GM21367 (cell line): ENCODE measurements at regions not wholly inside any gene's neighbourhood (a gene's known extent, or its start where the extent isn't known, plus 50 kb on each side); places are given as distances from the start of the nearest gene placed in this dataset.
"Not testable (repeated sequence)": the region's sequence is repeated elsewhere in the genome, so short reads cannot be mapped to it uniquely, and the experiment has no call there.

Source experiments
- ATAC-seq: cut with Tn5 transposase; IDR thresholded peaks from one replicate; pipeline ENCODE4 v1.9.1; 2021; ENCODE audit not compliant: unreplicated experiment

GRCh38 chr14:65959563-65960024 is 526.6 kb upstream of the CCDC196 start:
- ATAC-seq, result no peak

DNA sequence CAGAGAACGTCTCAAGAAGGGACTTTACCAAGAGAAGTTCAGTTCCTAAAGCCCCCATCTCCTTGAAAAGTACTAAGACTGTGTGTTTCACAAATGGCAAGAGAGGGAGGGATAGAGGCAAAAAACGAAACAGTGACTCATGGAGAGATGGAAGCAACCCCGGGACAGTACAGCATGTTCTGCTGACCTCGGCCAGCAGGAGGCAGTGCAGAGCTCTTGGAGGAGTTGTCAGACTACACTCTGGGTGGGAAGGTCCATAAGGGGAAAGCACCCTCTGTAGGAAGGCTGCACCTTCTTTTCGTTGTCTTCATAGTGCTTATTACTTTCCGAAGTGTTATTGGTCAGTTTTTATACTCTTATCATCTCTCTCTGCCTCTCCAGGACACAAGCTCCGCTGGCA is 525.2 kb upstream of the CCDC196 start:
- ATAC-seq, result no peak

GRCh38 chr14:65962952-65963351 is 523.2 kb upstream of the CCDC196 start:
- no peak for ATAC-seq

GRCh38 chr14:65964366-65964765 is 521.8 kb upstream of the CCDC196 start:
- no peak for ATAC-seq

DNA sequence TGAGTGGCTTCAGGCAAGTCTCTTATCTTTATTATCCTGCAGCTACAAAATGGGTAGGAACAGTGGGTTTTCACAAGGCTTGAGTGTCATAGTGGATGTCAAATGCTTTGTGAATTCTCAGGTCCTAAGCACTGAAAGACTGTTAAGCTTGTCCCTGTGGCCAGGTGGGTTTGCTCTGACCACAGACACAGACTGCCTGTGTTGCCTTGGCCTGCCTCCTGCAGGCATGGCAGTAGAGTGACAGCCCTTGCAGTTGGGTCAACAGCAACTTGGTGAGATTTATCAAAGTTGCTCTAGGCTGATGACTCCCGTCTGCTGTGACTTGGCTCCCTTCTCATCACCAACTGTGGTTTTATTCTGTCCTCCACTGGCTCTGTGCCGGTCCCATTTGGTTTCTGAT is 520.0 kb upstream of the CCDC196 start:
- no peak for ATAC-seq

GRCh38 chr14:65972346-65972870 is 513.8 kb upstream of the CCDC196 start:
- no peak for ATAC-seq

- ATAC-seq, result no peak
These were observed 513.3 kb upstream of the CCDC196 start for GRCh38 chr14:65972891-65973290.

DNA sequence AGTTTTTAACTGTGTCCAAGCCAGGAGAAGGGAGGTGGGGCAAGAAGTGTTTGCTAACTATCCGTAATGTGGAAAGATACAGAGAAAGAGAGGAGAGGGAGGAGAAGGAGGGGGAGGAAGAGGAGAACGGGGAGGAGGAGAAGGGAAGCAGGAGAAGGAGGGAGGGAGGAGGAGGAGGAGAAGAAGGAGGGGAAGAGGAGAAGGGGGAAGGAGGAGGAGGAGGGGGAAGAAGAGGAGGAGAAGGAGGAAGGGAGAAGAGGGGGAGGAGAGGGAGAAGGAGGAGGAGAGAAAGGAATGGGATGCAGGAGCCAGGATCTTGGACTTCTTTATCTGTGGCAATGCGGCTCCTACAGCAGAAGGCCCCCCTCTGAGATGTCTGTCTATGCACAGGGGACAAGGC is 510.3 kb upstream of the CCDC196 start:
- no peak for ATAC-seq

DNA sequence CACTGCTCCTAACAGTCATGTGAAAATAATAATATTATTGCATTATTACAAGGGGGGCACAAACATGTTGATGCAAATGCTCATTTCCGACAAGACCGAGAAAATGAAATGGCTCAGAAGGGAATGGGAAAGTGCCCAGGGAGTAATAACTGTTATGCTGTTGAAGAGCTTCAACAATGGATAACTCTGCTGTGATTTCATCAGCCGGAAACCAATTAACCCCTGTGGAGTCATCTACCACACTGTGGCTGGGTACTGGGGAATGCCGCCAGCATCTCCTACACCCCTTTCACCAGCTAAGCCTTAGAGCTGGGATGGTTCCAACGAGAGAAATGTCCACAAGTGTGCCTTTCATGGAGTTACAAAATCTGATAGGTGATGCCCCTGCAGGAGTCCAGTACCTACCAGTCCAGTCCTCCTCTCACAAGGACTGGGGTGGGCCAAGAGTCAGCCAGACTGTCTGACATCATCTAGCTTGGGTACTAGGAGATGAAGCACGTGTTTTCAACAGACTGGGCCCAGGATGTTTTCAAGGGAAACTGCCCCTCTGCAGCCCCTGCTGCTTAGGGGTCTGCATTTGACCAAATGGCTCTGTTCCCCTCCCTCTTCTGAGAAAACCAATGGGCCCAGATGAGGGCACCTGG is 509.3 kb upstream of the CCDC196 start:
- no peak for ATAC-seq

GRCh38 chr14:65981192-65981843 is 504.9 kb upstream of the CCDC196 start:
- ATAC-seq, result no peak

GRCh38 chr14:65986041-65986440 is 500.1 kb upstream of the CCDC196 start:
- no peak for ATAC-seq

DNA sequence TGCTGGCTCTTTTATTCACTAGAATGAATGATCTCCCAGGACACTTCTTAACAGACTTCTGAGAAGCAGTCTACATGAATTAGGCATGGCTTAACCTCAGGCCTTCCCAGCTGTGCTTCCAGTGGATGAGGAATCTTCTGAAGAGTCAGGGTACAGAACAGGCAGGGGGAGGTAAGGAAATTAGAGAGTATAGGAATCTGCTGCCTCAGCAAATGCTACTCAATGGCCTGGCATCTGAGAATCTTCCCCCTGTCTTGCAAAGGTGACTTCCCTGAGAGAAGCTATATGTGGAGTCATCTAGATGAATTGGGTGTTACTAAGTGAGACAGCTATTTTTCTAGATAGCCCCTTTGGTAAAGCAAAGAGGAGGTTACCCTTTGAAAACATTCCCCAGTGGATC is 496.2 kb upstream of the CCDC196 start:
- no peak for ATAC-seq

DNA sequence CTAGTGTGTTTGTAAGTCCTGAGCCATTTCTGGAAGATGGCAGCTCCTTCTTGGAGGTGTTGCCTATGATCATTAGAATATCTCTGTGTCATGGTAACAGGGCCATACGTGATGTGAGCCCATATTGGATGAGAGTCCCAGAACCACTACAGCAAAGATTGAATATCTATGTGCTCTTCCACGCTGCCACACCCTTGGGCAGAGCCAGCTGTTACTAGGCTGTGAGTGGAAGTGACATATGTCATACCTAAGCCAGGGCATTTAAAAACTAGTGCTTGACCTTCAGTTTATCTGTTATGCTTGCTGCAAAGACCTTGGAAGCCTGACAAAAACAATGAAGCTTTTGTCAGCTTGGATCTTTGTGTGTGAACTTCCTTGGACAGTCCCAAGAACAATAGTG is 495.1 kb upstream of the CCDC196 start:
- ATAC-seq, result no peak

GRCh38 chr14:65991935-65992334 is 494.2 kb upstream of the CCDC196 start:
- not testable (repeated sequence) for ATAC-seq

DNA sequence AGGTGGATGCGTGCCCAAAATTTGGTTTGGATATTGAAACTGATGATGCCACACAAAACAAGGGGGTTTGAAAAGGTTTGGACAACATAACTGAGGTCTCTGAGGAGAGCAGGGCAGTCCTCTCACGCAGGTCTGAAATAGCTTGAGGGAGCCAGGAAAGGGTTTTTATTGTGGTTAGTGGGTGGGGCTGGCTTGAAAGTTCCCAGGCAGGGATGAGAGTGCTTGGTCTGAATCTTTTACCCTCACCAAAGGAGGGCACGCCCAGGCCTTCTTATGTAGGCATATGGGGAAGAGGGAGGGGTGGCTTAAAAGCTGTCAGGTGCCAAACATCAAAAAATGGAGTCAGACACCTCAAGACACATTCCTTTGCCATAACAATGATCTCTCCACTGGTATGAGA is 493.1 kb upstream of the CCDC196 start:
- no peak for ATAC-seq

DNA sequence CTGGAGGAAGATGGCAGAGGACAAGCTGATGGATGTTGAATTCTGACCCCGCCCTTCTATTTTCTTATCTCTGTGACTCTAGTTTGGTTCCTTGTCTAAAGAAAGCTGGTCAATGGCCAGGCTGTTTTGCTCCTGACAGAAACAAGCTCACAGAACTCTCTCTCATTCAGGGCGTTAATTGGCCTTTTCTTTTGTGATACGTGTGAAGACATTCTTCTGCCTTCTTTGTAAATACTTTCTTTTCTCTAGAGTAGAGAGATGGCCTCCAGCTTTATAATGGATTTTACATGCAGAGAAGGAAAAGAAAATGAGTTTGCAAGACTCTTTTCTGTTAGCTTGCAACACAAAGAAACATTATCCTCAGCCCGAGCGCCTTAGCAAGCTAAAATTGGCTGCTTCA is 492.2 kb upstream of the CCDC196 start:
- ATAC-seq, result no peak

GRCh38 chr14:65997347-65997746 is 488.8 kb upstream of the CCDC196 start:
- ATAC-seq, result no peak

- no peak for ATAC-seq
These were observed 486.3 kb upstream of the CCDC196 start for GRCh38 chr14:65999865-66000264.

- ATAC-seq, result no peak
These were observed 485.4 kb upstream of the CCDC196 start for GRCh38 chr14:66000766-66001165.

GRCh38 chr14:66001356-66001755 is 484.8 kb upstream of the CCDC196 start:
- ATAC-seq, result no peak

- ATAC-seq, result no peak
These were observed 483.0 kb upstream of the CCDC196 start for GRCh38 chr14:66003082-66003730.

GRCh38 chr14:66005900-66006434 is 480.2 kb upstream of the CCDC196 start:
- no peak for ATAC-seq
